ENCODE measurements at regions not wholly inside any gene's neighbourhood (a gene's known extent, or its start where the extent isn't known, plus 50 kb on each side); places are given as distances from the start of the nearest gene placed in this dataset.
A peak's percentile ranks its signal among the peaks of the same experiment; 100 is the strongest.

DNA sequence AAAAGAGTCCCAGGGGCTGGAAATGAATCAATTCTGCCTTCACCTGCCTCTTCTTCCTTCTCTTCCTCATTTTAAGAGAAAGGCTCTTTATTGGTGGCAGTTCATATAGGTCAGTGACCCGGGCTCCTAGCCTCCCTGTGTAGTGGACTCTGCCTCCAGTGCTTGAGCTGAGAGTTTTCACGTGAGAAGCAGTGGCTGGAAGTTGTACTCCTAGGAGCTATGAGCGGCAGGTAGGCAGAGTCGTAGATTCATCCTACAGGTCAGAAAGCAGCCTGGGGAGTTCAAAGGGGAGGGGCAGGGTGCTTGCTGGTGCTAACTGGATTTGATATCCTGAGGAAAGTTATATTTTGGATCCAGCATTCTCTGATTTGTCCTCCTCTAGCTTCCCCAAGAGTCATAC, 101.1 kb downstream of the RPLP1 start:
- ChIA-PET CTCF (no interaction called here), POLR2A (no interaction called here)
- H3K4me3 ChIP-seq (ENCODE audit: low read depth, low read length): no peak overlapping the region
- TF ChIP-seq, protein P1, sequence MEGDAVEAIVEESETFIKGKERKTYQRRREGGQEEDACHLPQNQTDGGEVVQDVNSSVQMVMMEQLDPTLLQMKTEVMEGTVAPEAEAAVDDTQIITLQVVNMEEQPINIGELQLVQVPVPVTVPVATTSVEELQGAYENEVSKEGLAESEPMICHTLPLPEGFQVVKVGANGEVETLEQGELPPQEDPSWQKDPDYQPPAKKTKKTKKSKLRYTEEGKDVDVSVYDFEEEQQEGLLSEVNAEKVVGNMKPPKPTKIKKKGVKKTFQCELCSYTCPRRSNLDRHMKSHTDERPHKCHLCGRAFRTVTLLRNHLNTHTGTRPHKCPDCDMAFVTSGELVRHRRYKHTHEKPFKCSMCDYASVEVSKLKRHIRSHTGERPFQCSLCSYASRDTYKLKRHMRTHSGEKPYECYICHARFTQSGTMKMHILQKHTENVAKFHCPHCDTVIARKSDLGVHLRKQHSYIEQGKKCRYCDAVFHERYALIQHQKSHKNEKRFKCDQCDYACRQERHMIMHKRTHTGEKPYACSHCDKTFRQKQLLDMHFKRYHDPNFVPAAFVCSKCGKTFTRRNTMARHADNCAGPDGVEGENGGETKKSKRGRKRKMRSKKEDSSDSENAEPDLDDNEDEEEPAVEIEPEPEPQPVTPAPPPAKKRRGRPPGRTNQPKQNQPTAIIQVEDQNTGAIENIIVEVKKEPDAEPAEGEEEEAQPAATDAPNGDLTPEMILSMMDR (IDR thresholded peaks at IDR 0.05; ENCODE audit: insufficient read depth, low read length, missing control alignments): no peak
- no peak for DNase-seq (ENCODE audit: low read depth, low spot score)

DNA sequence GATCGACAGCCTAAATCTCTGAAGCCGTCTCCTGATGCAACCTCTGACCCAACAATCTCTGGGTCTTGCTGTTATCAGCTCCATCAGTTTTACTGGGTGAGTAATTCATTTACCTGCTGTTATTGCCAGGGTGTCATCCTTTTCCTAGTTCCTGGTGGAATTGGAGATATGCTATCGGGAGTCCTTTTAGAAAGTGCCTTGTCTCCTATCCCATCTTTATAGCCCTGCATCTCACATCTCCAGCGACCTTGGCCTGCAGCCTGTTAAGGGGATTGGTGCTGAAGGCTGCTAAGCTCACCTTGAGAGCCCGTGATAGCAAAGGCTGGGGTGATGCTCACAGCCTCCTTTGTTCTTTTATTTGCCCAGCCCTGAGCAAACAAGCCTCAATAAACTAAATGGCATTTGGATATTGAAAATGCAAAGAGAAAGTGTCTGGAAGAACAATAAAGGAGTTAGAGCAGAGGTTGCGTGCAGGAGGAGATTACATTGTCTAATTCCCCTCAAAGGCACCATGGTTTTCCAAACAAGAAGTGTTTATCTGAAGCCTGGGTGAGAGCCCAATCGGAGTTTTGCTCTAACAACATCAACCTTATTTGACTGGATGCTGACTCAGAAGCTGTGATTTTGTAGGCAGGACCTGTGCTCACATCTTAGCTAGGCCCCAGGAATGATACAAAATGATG, 101.8 kb downstream of the RPLP1 start:
- H3K4me3 ChIP-seq (ENCODE audit: low read depth, low read length): no peak overlapping the region
- POLR2A ChIA-PET: no interaction called here
- CTCF ChIA-PET: no interaction called here
- TF ChIP-seq, protein P1 (IDR thresholded peaks at IDR 0.05; ENCODE audit: insufficient read depth, low read length, missing control alignments): no peak
- no peak for DNase-seq (ENCODE audit: low read depth, low spot score)

DNA sequence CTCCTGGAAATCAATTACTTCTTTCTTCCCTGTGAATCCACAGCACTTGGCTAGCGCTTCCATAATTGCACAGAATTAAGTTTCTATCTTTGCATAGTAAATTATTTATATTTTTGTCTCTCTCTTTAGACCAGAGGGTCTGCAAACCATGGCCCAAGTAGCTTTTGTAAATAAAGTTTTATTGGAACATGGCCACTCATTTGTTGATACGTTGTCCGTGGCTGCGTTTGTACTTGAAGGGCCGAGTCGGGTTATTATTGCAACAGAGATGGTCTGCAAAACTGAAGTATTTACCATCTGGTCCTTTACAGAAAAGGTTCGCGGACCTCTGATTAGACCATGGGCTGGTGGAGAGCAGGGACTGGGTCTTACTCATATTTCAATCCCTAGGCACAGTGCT, 102.5 kb downstream of the RPLP1 start:
- POLR2A ChIA-PET: no interaction called here
- TF ChIP-seq, protein P1 (IDR thresholded peaks at IDR 0.05; ENCODE audit: insufficient read depth, low read length, missing control alignments): no peak
- H3K4me3 ChIP-seq (ENCODE audit: low read depth, low read length): no peak overlapping the region
- CTCF ChIA-PET: interaction anchor here (1.6 kb wide), 1 partner anchor 31 kb away, joined by 7 read pairs; no protein-coding TSS in a partner anchor
- no peak for DNase-seq (ENCODE audit: low read depth, low spot score)

DNA sequence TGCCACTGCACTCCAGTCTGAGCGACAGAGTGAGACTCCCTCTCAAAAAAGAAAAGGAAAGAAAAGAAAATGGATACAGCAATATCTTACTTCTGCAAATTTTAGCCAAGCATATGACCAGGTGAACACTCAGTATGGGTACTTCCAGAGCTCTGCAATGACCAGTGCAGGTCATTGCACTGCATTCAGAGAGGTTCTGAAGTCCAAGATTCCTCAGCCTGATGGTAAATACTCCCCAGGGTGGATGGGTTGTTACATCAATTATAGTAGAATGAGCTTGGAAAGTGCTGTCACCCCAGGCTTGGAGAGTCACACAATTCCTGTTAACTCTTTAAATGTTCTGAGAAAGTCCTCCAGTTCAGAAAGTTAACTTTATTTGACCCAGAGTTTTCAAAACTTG, 103.7 kb downstream of the RPLP1 start:
- no peak overlapping the region for H3K4me3 ChIP-seq (ENCODE audit: low read depth, low read length)
- TF ChIP-seq, protein P1 (IDR thresholded peaks at IDR 0.05; ENCODE audit: insufficient read depth, low read length, missing control alignments): no peak
- CTCF ChIA-PET: interaction anchor here (0.7 to 1.9 kb wide), 6 partner anchors 12 to 932 kb away, joined by 3 to 8 read pairs (median 5); no protein-coding TSS in a partner anchor
- DNase-seq (ENCODE audit: low read depth, low spot score): no peak
- POLR2A ChIA-PET: interaction anchor here (1.1 kb wide), 1 partner anchor 25 kb away, joined by 3 read pairs; no protein-coding TSS in a partner anchor

DNA sequence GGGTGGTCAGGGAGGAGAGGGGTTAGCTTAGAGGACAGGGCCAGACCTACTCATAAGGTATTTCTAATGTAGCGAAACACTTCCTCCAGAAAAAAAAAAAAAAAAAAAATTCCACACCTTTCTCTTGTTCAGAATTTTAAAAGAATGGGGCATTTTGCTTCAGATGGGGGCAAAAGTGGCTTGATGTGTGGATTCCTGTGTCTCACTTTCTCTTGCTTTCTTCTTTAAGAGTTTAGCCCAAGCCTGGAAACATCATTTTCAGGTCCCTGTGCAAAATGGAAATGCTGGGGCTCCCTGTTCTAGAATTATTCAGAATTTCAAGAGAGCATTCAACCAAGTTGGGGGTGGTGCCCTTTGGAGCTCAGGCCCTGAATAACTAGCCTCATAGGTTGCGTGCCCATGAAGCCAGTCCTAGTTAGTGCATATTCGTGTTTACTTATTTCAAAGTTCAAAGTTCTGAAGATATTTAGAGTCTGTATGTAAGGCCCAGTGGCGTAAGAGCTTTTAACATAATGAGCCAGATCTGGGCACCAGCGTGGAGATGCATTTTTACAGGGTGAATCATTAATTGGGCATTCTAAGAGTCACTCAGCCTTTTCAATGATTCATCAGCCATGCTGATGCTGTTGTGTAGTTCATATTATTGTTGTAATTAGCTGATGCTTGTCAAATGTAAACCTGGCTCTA, 104.5 kb downstream of the RPLP1 start:
- TF ChIP-seq, protein P1 (IDR thresholded peaks at IDR 0.05; ENCODE audit: insufficient read depth, low read length, missing control alignments): no peak
- H3K4me3 ChIP-seq (ENCODE audit: low read depth, low read length): no peak overlapping the region
- ChIA-PET POLR2A (interaction anchor here (0.7 to 1.3 kb wide), 3 partner anchors 12 to 104 kb away, joined by 3 to 4 read pairs (median 3); partner anchors contain the start of gene RPLP1), CTCF (interaction anchor here (0.7 to 1.9 kb wide), 6 partner anchors 11 to 931 kb away, joined by 3 to 8 read pairs (median 4); no protein-coding TSS in a partner anchor)
- peak; percentile 92 for DNase-seq (ENCODE audit: low read depth, low spot score)
